Breast epithelium (tissue), 4 donors: ENCODE measurements at regions not wholly inside any gene's neighbourhood (a gene's known extent, or its start where the extent isn't known, plus 50 kb on each side); places are given as distances from the start of the nearest gene placed in this dataset.

Source experiments
- DNase-seq, 2 donors: peaks; one replicate each; pipeline ENCODE4 v3.0.0-alpha.2; 2019; ENCODE audit warnings: low spot score in 2 of 2
- H3K27ac ChIP-seq, 2 donors: fragments of 200-600 bp; sonication (generic) in 1 of 2; one replicate each; pipeline ENCODE4 v1.5.1; 2016 to 2019; ENCODE audit warnings: mild to moderate bottlenecking in 1 of 2
- H3K27me3 ChIP-seq, 2 donors: fragments of 200-600 bp; sonication (generic) in 1 of 2; one replicate each; pipeline versions ENCODE4 v1.5.1 to v1.6.0; 2017 to 2019; ENCODE audit warnings: control low read depth in 1 of 2, mild to moderate bottlenecking in 1 of 2
- H3K36me3 ChIP-seq: fragments of 200-600 bp; one replicate; pipeline ENCODE4 v1.5.1; 2019
- H3K4me1 ChIP-seq, 2 donors: fragments of 200-600 bp; sonication (generic); one replicate each; pipeline ENCODE4 v1.5.1; 2016 to 2019; ENCODE audit warnings: control low read depth in 1 of 2
- H3K4me3 ChIP-seq, 3 donors: fragments of 200-600 bp; sonication (generic); 1 replicate in 2 of 3; 2 replicates in 1 of 3; pipeline ENCODE4 v1.5.1; 2016 to 2019; ENCODE audit warnings: mild to moderate bottlenecking in 3 of 3, moderate library complexity in 2 of 3
- H3K9me3 ChIP-seq, 2 donors: fragments of 200-600 bp; sonication (generic) in 1 of 2; one replicate each; pipeline ENCODE4 v1.5.1; 2016 to 2019; ENCODE audit warnings: control low read depth in 1 of 2
- CTCF ChIP-seq, 3 donors: fragments of 450-650 bp; IDR thresholded peaks; one replicate each; pipeline ENCODE4 v1.5.1; 2016 to 2017; ENCODE audit warnings: antibody characterized with exemption in 3 of 3, mild to moderate bottlenecking in 3 of 3, moderate library complexity in 3 of 3
- POLR2A ChIP-seq: fragments of 450-650 bp; IDR thresholded peaks from one replicate; pipeline ENCODE4 v1.6.1; 2016; ENCODE audit warnings: antibody characterized with exemption, mild to moderate bottlenecking, moderate library complexity
- POLR2AphosphoS5 ChIP-seq, 3 donors: sonication (generic); formaldehyde crosslinking; IDR thresholded peaks; one replicate each; pipeline ENCODE4 v1.6.1; 2017; ENCODE audit warnings: antibody characterized with exemption in 3 of 3
- intact Hi-C: fragments of 100-400 bp; cut with DNase I; formaldehyde crosslinking; loops from one replicate; pipeline ENCODE4 v1.15.1; 2023; ENCODE audit warnings: low total_unique reads

- TF ChIP-seq POLR2A, result no peak
- TF ChIP-seq CTCF (IDR thresholded peaks at IDR 0.05), result no peak
- no peak for TF ChIP-seq POLR2AphosphoS5 (IDR thresholded peaks at IDR 0.05)
- no peaks in the 10 kb centered on the region for H3K4me1 ChIP-seq
- intact Hi-C loops, result no loop called here
Observed at GRCh38 chr1:72355899-72356298, 73.6 kb upstream of the NEGR1 start.

GRCh38 chr1:72341661-72342060 is 59.3 kb upstream of the NEGR1 start:
- intact Hi-C loops, result no loop called here
- no peak for TF ChIP-seq POLR2AphosphoS5 (IDR thresholded peaks at IDR 0.05)
- TF ChIP-seq CTCF (IDR thresholded peaks at IDR 0.05), result no peak
- no peak for TF ChIP-seq POLR2A
- DNase-seq, result no peak
- no peaks in the 10 kb centered on the region for H3K27me3 ChIP-seq
- H3K36me3 ChIP-seq, result no peaks in the 10 kb centered on the region
- no peak overlapping the region for H3K4me3 ChIP-seq
- no peak overlapping the region for H3K27ac ChIP-seq
- H3K9me3 ChIP-seq, result no peaks in the 10 kb centered on the region
- no peaks in the 10 kb centered on the region for H3K4me1 ChIP-seq

More at GRCh38 chr1:72355899-72356298, 73.6 kb upstream of the NEGR1 start:
- Histone ChIP-seq H3K36me3 (no peaks in the 10 kb centered on the region), H3K4me3 (no peak overlapping the region), H3K27me3 (no peaks in the 10 kb centered on the region), H3K27ac (no peak overlapping the region), H3K9me3 (no peaks in the 10 kb centered on the region)
- no peak for DNase-seq

- H3K27me3 ChIP-seq, result no peaks in the 10 kb centered on the region
- TF ChIP-seq POLR2AphosphoS5 (IDR thresholded peaks at IDR 0.05) (no peak), POLR2A (no peak), CTCF (IDR thresholded peaks at IDR 0.05) (no peak)
- no peak overlapping the region for H3K27ac ChIP-seq
- no peaks in the 10 kb centered on the region for H3K36me3 ChIP-seq
- no peak overlapping the region for H3K4me3 ChIP-seq
- intact Hi-C loops, result no loop called here
- H3K9me3 ChIP-seq, result no peaks in the 10 kb centered on the region
- H3K4me1 ChIP-seq, result no peaks in the 10 kb centered on the region
- no peak for DNase-seq
Observed at GRCh38 chr1:72336776-72337175, 54.4 kb upstream of the NEGR1 start.
